IPS-11a (cell line): ENCODE measurements at regions not wholly inside any gene's neighbourhood (a gene's known extent, or its start where the extent isn't known, plus 50 kb on each side); places are given as distances from the start of the nearest gene placed in this dataset.
"Not testable (repeated sequence)": the region's sequence is repeated elsewhere in the genome, so short reads cannot be mapped to it uniquely, and the experiment has no call there.

ENCODE experiments used
- H3K4me3 ChIP-seq: one replicate; pipeline ENCODE4 v1.5.1; 2013; ENCODE audit warnings: low read depth, low read length, control low read depth

GRCh38 chr5:62240494-62240893 is 65.5 kb upstream of the KIF2A start:
- not testable (repeated sequence) for H3K4me3 ChIP-seq

- H3K4me3 ChIP-seq, result not testable (repeated sequence)
These were observed 64.0 kb upstream of the KIF2A start for GRCh38 chr5:62242000-62242399.

GRCh38 chr5:62243046-62243445 is 63.0 kb upstream of the KIF2A start:
- not testable (repeated sequence) for H3K4me3 ChIP-seq

- not testable (repeated sequence) for H3K4me3 ChIP-seq
These were observed 57.8 kb upstream of the KIF2A start for GRCh38 chr5:62248192-62248591.

GRCh38 chr5:62250085-62250484 is 55.9 kb upstream of the KIF2A start:
- H3K4me3 ChIP-seq, result not testable (repeated sequence)

- H3K4me3 ChIP-seq, result not testable (repeated sequence)
These were observed 55.1 kb upstream of the KIF2A start for GRCh38 chr5:62250919-62251318.

- H3K4me3 ChIP-seq, result not testable (repeated sequence)
These were observed 53.5 kb upstream of the KIF2A start for GRCh38 chr5:62252519-62252918.

- not testable (repeated sequence) for H3K4me3 ChIP-seq
These were observed 50.5 kb upstream of the KIF2A start for GRCh38 chr5:62255551-62255950.

GRCh38 chr5:62256161-62257019 is 49.6 kb upstream of the KIF2A start:
- H3K4me3 ChIP-seq, result no peak overlapping the region
